ENCODE measurements at regions not wholly inside any gene's neighbourhood (a gene's known extent, or its start where the extent isn't known, plus 50 kb on each side); places are given as distances from the start of the nearest gene placed in this dataset.

DNA sequence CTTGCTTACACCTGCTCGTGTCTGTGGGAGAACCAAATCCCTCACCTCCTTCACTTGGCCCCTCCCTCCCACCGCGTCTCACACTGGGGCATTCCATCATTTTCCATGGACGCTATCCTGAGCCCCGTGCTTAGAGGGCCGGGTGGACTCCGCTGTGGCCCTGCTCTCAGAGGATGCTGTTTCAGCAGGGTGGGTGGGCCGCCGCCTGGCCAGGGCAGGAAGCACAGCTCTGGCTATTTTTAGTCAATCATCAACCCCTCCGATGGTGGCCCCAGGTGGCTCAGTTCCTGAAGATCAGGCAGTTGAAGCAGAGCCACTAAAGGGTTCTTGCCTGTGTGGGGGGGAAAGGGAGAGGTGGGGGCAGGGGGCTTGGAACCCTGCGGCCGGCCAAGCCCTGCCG is 230.3 kb downstream of the ENGASE start:
- TF ChIP-seq, protein P1, sequence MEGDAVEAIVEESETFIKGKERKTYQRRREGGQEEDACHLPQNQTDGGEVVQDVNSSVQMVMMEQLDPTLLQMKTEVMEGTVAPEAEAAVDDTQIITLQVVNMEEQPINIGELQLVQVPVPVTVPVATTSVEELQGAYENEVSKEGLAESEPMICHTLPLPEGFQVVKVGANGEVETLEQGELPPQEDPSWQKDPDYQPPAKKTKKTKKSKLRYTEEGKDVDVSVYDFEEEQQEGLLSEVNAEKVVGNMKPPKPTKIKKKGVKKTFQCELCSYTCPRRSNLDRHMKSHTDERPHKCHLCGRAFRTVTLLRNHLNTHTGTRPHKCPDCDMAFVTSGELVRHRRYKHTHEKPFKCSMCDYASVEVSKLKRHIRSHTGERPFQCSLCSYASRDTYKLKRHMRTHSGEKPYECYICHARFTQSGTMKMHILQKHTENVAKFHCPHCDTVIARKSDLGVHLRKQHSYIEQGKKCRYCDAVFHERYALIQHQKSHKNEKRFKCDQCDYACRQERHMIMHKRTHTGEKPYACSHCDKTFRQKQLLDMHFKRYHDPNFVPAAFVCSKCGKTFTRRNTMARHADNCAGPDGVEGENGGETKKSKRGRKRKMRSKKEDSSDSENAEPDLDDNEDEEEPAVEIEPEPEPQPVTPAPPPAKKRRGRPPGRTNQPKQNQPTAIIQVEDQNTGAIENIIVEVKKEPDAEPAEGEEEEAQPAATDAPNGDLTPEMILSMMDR (optimal IDR thresholded peaks at IDR 0.05 in 1 of 3, IDR thresholded peaks at IDR 0.05 in 1 of 3, conservative IDR thresholded peaks at IDR 0.05 in 1 of 3; ENCODE audit: extremely low read depth in 1 of 3, insufficient read depth in 2 of 3, low read length in 3 of 3): no peak
- TF ChIP-seq EZH2 (IDR thresholded peaks at IDR 0.05; ENCODE audit: low read length): no peak

All from keratinocyte (primary cell).